Epithelial cell of esophagus (primary cell): ENCODE measurements at regions not wholly inside any gene's neighbourhood (a gene's known extent, or its start where the extent isn't known, plus 50 kb on each side); places are given as distances from the start of the nearest gene placed in this dataset.
"Not testable (repeated sequence)": the region's sequence is repeated elsewhere in the genome, so short reads cannot be mapped to it uniquely, and the experiment has no call there.

Experiments
- DNase-seq: peaks from one replicate; pipeline ENCODE4 v3.0.0; 2010; ENCODE audit warnings: low read depth
- H3K4me3 ChIP-seq: 2 replicates; pipeline ENCODE4 v1.5.1; 2011; ENCODE audit warnings: mild to moderate bottlenecking, low read length, control low read depth
- TF ChIP-seq, protein P1 (sequence below): IDR thresholded peaks from 2 replicates; pipeline ENCODE4 v1.5.1; 2011; ENCODE audit warnings: low read depth, mild to moderate bottlenecking, low read length, control low read depth, inconsistent platforms; ENCODE audit not compliant: insufficient read depth; ENCODE audit errors: missing control alignments

DNA sequence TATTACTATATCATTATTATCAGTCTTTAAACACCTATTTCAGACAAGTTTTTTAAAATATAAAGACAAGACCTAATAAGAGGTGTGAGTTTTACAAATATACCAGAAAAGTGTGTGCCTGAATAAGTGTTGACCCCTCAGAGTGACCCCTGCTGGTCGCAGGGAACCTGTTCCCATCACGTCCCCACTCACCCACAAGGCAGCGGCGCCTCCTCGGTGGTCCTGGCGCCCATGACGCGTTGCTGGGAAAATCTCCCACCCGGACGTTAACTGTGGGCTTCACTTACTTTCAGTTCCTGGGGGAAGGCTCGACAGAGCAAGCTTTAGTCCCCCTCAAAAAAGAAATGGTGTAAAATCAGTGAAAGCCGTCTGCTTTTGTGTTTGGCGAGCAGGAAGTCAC, 93.5 kb downstream of the TMEM18 start:
- no peak overlapping the region for H3K4me3 ChIP-seq
- TF ChIP-seq, protein P1, sequence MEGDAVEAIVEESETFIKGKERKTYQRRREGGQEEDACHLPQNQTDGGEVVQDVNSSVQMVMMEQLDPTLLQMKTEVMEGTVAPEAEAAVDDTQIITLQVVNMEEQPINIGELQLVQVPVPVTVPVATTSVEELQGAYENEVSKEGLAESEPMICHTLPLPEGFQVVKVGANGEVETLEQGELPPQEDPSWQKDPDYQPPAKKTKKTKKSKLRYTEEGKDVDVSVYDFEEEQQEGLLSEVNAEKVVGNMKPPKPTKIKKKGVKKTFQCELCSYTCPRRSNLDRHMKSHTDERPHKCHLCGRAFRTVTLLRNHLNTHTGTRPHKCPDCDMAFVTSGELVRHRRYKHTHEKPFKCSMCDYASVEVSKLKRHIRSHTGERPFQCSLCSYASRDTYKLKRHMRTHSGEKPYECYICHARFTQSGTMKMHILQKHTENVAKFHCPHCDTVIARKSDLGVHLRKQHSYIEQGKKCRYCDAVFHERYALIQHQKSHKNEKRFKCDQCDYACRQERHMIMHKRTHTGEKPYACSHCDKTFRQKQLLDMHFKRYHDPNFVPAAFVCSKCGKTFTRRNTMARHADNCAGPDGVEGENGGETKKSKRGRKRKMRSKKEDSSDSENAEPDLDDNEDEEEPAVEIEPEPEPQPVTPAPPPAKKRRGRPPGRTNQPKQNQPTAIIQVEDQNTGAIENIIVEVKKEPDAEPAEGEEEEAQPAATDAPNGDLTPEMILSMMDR = no peak
- no peak for DNase-seq

DNA sequence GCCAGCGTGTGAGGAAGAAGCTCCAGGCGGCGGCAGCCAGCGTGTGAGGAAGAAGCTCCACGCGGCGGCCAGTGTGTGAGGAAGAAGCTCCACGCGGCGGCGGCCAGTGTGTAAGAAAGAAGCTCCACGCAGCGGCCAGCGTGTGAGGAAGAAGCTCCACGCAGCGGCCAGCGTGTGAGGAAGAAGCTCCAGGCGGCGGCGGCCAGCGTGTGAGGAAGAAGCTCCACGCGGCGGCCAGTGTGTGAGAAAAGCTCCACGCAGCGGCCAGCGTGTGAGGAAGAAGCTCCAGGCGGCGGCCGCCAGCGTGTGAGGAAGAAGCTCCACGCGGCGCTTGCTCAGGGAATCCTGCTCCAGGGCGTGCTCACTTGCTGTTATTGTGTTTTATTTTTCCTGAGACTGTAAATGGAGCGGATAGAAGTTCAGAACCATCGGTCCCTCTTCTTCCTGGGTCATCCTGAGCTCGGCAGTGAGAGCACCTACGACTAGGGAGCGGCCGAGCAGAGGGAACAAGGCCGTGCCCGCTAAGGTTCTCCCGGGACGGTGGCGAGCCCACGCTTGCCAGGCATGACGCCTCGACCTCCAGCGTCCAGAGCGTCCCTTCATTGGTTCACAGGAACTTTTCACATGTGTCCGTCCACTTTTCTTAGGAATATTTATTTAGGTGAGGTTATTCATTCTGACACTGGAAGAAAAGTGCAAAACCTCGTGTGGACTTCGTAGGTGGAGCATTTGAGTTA, 94.2 kb downstream of the TMEM18 start:
- DNase-seq = no peak
- no peak overlapping the region for H3K4me3 ChIP-seq
- TF ChIP-seq, protein P1 = no peak

DNA sequence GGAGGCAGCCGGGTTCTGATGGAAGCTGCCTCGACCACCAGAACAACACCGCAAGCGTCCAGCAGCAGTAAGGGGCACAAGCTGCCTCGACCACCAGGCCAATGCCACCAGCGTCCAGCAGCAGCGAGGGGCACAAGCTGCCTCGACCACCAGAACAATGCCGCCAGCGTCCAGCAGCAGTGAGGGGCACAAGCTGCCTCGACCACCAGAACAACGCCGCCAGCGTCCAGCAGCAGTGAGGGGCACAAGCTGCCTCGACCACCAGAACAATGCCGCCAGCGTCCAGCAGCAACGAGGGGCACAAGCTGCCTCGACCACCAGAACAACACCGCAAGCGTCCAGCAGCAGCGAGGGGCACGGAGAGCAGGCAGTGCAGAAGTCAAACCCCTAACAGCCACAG, 94.9 kb downstream of the TMEM18 start:
- not testable (repeated sequence) for H3K4me3 ChIP-seq, DNase-seq

DNA sequence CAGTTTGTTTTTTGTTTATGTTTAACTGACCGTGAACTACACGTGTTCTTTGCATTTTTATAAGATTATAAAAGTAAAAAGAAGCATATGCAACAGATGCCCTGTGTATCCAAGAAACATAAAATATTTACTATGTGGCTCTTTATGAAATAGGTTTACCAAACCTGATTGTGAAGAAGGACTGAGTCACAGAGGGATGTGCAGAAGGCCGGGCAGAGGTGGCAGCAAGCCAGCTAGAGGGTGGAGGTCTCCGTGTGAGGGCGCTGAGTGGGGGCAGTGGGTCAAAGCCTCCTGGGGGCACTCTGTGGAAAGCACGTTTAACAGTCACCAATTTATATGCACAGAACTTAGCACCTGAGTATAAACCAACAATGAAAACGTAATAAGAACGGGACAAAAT, 97.2 kb downstream of the TMEM18 start:
- TF ChIP-seq, protein P1 = no peak
- no peak overlapping the region for H3K4me3 ChIP-seq
- no peak for DNase-seq

DNA sequence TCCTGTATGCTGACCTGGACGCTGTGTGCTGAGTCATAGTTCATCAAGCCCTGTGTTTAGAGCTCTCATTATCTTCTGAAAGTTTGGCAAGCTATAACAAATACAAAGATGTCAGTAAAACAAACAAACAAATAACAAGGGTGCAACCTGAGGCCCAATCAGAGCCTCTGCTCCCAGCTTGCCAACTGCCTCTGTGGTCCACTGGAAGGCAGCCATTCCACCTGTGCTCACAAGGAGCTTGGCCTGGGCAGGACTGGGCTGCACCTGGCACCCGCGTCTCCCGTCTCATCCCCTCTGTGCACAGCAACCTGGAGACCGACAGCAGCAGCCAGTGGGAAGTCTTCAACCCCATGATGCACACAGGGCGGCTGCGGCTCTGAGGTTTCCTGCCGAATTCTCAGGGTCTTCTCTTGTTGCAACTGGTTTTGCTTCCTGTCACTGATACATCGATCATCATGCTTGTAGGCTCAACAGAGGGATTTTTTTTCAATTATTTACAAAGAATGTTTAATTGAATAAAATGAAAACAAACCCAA, 97.8 kb downstream of the TMEM18 start:
- no peak overlapping the region for H3K4me3 ChIP-seq
- no peak for DNase-seq
- TF ChIP-seq, protein P1 = no peak

DNA sequence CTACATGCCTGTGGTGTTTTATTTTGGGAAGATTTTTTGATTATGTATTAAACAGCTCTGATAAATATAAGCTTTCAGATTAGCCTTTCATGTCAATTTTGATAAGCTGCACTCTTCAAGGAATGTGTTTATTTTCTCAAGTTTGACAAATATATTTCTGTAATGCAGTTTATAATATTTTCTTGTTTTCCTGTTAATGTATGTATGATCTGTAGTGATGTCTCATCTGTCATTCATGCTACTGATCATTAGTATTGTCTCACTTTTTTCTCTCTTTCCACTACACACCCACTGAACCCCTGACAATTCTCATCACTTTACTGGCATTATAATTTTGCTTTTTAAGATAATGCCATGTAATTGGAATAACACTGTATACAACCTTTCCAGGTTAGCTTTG, 100.9 kb downstream of the TMEM18 start:
- no peak for DNase-seq
- no peak overlapping the region for H3K4me3 ChIP-seq
- TF ChIP-seq, protein P1 = no peak

DNA sequence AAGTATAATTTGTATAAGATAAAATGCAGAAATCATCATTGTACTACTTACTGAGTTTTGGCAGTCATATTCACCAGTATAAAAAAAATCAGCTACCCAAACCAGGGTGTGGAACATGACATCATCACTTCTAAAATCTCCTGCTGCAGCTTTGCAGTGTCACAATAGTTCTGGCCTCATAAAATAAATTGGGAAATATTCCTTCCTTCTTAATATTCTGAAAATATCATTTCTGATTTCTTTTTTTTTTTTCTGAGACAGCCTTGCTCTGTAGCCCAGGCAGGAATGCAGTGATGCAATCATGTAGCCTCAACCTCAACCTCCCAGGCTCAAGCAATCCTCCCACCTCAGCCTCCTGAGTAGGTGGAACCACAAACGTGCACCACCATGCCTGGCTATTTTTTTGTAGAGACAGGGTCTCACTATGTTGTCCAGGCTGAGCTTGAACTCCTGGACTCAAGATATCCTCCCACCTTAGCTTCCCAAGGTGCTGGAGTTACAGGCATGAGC, 101.4 kb downstream of the TMEM18 start:
- TF ChIP-seq, protein P1 = no peak
- DNase-seq = no peak
- H3K4me3 ChIP-seq = no peak overlapping the region
